Nucleus accumbens (tissue), 56 donors: ENCODE measurements at regions not wholly inside any gene's neighbourhood (a gene's known extent, or its start where the extent isn't known, plus 50 kb on each side); places are given as distances from the start of the nearest gene placed in this dataset.

Experiments used
- DNase-seq, 56 donors: peaks; one replicate each; lab custom pipeline; 2025; lab: John Stamatoyannopoulos, UW

GRCh38 chr2:58876126-58876525 is 635.0 kb upstream of the FANCL start:
- no peak for DNase-seq

GRCh38 chr2:58875436-58875835 is 634.3 kb upstream of the FANCL start:
- no peak for DNase-seq

GRCh38 chr2:58871469-58872142 is 630.5 kb upstream of the FANCL start:
- DNase-seq, result no peak

- DNase-seq, result no peak
These were observed 629.6 kb upstream of the FANCL start for GRCh38 chr2:58870704-58871103.

- no peak for DNase-seq
These were observed 625.8 kb upstream of the FANCL start for GRCh38 chr2:58866946-58867345.

- DNase-seq, result no peak
These were observed 625.4 kb upstream of the FANCL start for GRCh38 chr2:58866527-58866926.

DNA sequence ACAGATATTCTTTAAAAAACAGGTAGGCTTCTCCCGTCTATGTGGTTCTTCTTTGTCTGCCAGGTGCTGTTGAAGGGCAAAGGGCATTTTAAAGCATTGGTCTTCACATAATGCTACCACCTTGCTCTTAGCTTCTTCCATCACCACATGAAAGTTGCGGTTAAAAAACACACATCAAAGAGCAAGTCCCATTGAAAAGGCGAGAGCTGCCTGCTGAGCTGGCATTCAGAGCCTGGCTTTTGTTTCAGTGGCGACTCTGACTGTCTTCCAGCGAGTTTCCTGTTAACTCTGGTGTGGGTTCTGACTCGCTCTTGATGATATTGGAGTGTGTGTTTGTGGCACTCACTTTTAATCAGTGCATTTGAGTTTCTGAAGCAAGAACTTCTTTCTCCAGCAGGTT is 624.9 kb upstream of the FANCL start:
- DNase-seq, result no peak

GRCh38 chr2:58865436-58865835 is 624.3 kb upstream of the FANCL start:
- no peak for DNase-seq

GRCh38 chr2:58862244-58862643 is 621.1 kb upstream of the FANCL start:
- DNase-seq, result no peak

GRCh38 chr2:58860586-58860985 is 619.5 kb upstream of the FANCL start:
- DNase-seq, result no peak

- DNase-seq, result no peak
These were observed 615.0 kb upstream of the FANCL start for GRCh38 chr2:58856100-58856499.

- no peak for DNase-seq
These were observed 612.3 kb upstream of the FANCL start for GRCh38 chr2:58853420-58853819.

- no peak for DNase-seq
These were observed 611.8 kb upstream of the FANCL start for GRCh38 chr2:58852905-58853304.

- DNase-seq, result peak in 1 of 56 donors; percentile 12
These were observed 611.1 kb upstream of the FANCL start for GRCh38 chr2:58852243-58852642.

DNA sequence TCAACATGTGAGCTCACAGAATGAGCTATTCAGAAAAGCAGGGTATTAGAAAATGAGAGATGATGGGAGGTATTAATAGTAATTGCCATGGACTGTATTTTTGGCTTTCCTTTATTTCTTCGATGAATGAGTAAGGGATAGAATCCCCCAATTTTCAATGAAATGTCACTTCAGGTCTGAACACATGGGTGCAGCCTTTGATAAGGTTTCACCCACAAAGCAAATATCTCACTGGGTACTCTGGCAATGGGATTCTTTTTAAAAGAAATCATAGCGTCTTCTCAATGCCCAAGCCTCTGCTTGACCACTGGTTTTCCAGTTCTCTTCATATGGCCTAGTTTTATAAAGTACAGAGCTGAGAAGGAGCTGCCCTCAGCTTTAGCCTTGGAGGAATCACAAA is 610.5 kb upstream of the FANCL start:
- no peak for DNase-seq

DNA sequence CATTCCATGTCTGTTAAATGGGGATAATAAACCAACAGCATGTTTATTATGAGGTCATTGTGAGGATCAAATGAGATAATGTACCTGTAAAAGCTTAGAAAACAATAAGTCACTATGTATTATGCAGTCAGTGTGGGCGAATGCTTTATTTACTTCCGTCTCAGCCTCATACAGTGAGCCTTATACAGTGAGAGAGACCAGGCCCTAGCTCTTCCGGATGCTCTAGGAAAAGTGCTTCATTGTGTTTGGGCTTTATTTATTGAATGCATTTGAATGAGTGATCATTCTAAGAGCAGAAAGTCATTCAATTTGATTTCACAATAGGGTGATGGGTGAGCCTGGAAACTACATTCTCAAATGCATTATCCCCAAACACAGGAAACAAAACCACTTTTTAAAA is 603.9 kb upstream of the FANCL start:
- DNase-seq, result no peak

DNA sequence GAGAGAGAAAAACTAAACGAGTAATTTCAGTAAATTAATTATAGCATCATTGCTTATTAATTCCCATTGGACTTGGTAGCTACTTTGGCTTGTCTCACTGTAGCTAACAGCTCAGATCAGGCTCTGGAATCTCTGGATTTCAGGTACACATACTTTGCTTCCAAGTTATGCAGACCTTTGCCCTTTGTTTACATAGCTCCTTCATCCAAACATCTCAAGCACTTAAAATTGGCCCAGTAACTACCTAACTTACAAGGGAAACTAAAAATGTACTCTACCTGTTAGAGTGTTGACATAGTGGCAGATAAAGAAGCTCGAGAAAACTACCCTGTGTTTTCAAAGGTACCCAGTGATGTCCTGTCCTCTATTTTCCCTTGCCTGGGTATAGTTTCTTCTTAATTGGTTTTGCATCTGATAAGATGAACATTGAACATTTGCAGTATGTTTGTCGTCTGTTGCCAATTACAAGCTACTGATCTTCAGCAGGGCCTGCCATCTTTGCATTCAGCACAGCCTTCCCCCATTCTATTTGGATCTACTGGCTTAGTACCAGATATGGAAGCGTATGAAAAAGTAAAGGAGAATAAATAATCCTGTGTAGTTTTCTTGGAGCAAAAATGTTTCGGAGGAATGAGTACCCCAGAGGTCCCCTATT is 601.5 kb upstream of the FANCL start:
- no peak for DNase-seq

DNA sequence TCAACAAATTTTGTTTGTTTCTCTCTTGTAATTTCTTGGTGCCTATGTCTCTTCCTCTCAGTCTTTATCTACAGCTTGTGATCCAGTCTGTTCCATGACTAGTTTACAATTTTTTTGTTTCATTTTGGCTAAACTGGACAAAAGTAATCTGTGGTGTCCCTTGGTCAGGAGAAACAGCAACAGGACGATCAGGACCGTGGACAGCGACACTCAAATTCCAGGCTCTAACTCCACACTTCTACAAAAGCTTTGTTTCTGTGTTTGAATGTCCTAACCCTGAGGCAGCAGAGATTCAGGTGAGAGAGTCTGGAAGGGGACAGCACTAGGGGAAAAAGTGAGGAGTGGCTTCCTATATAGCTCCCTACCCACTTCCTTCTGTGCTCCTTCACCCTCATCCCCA is 593.3 kb upstream of the FANCL start:
- peak in 1 of 56 donors; percentile 0 for DNase-seq

DNA sequence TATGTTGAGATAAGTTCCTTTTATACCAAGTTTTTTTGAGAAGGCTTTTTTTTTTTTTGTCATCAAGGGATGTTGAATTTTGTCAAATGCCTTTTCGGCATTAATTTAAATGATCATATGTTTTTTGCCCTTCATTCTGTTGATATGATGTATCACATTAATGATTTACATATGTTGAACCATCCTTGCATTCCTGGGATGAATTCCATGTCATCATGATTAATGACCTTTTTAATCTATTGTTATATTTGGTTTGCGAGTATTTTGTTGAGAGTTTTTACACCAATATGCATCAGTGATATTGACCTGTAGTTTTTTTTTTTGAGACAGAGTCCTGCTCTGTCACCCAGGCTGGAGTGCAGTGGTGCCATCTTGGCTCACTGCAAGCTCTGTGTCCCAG is 585.7 kb upstream of the FANCL start:
- DNase-seq, result no peak

- DNase-seq, result no peak
These were observed 571.7 kb upstream of the FANCL start for GRCh38 chr2:58812771-58813344.

DNA sequence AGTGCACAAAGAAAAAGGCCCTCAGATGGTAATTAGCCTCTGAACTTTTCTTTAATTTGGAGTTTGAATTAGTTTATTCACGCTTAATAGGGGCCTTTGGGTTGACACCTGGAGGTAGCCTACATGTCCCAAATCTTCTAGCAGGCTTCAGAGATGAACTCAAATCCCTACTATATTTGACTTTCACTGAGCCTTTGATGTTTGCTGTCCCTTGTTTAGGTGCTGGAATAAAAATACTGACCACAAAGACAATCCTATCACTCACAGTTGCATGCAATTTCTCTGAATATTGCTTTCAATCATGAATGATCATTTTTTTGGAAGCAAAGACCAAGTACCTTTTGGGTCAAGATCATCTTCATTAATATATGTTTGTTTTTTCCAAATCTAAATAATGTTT is 564.0 kb upstream of the FANCL start:
- no peak for DNase-seq

DNA sequence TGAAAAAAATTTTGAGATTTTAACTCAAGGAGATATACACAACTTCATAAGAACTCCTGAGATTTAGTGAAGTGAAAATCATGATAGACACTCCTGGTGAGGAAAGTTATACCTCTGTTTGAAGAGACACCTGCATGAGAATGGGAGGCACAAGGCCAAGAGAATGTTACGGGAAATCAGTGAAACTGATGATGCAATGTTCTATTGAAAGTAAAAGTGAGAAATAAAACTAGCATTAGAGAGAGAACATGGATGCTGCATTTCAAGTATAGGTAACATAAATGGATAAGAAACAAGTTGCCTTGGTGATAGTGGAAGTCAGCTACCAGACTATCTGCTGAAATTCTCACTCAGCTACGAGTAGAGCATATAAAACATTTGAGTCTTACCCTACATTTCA is 562.1 kb upstream of the FANCL start:
- no peak for DNase-seq
